H1 (cell line): ENCODE measurements at regions not wholly inside any gene's neighbourhood (a gene's known extent, or its start where the extent isn't known, plus 50 kb on each side); places are given as distances from the start of the nearest gene placed in this dataset.

Source experiments
- CTCF ChIA-PET: fragments of 300-600 bp; sonication (Branson Sonifier 250); formaldehyde crosslinking; loops from one replicate; lab custom pipeline; 2021; ENCODE audit not compliant: partially characterized antibody; lab: Charles Lee
- POLR2A ChIA-PET: fragments of 300-600 bp; sonication (Branson Sonifier 250); formaldehyde crosslinking; loops from one replicate; lab custom pipeline; 2021; ENCODE audit warnings: inconsistent platforms; ENCODE audit not compliant: partially characterized antibody; lab: Charles Lee
- DNase-seq, 2 experiments: peaks; one replicate each; pipeline versions ENCODE4 v3.0.0 to v3.0.0-alpha.2; 2010 to 2022; ENCODE audit warnings: low spot score in 2 of 2, low read depth in 1 of 2, mixed read lengths in 1 of 2
- FAIRE-seq: peaks from 2 replicates; lab custom pipeline; 2011; peaks lifted over from hg19 to GRCh38; lab: Jason Lieb, UNC
- H2AFZ ChIP-seq: 2 replicates; pipeline ENCODE4 v1.8.1; 2012; ENCODE audit warnings: low read length, inconsistent platforms
- H2AK5ac ChIP-seq: 2 replicates; pipeline ENCODE4 v1.6.1; 2013; ENCODE audit warnings: low read depth, low read length
- H2BK120ac ChIP-seq: replicated peaks from 2 replicates; pipeline ENCODE3; 2013; ENCODE audit warnings: low read depth, low read length, inconsistent platforms
- H2BK12ac ChIP-seq: 2 replicates; pipeline ENCODE4 v1.6.1; 2013; ENCODE audit warnings: low read depth, low read length
- H2BK15ac ChIP-seq: 2 replicates; pipeline ENCODE4 v1.6.1; 2013; ENCODE audit warnings: low read length
- H2BK20ac ChIP-seq: 2 replicates; pipeline ENCODE4 v1.6.1; 2013; ENCODE audit warnings: low read length
- H2BK5ac ChIP-seq: 2 replicates; pipeline ENCODE4 v1.6.1; 2013; ENCODE audit warnings: low read depth, low read length
- H3K14ac ChIP-seq: 2 replicates; pipeline ENCODE4 v1.6.1; 2013; ENCODE audit warnings: inconsistent platforms; ENCODE audit not compliant: insufficient read length
- H3K18ac ChIP-seq: 2 replicates; pipeline ENCODE4 v1.6.1; 2013; ENCODE audit warnings: low read length; ENCODE audit errors: extremely low read depth
- H3K23ac ChIP-seq: 2 replicates; pipeline ENCODE4 v1.6.1; 2013; ENCODE audit warnings: inconsistent platforms; ENCODE audit not compliant: insufficient read length
- H3K23me2 ChIP-seq: 2 replicates; pipeline ENCODE4 v1.6.1; 2013; ENCODE audit warnings: low read depth, low read length
- H3K27ac ChIP-seq: 2 replicates; pipeline ENCODE4 v1.6.1; 2011; ENCODE audit warnings: low read depth, low read length, inconsistent platforms
- H3K27me3 ChIP-seq, 4 experiments: replicated peaks in 1 of 4; 1 replicate in 1 of 4; 2 replicates in 3 of 4; pipeline versions ENCODE4 v1.6.1 to v1.8.1; 2011 to 2013; ENCODE audit warnings: low read length in 3 of 4, mild to moderate bottlenecking in 3 of 4, inconsistent platforms in 2 of 4, mixed read lengths in 2 of 4, moderate library complexity in 1 of 4; ENCODE audit not compliant: control insufficient read depth in 3 of 4, insufficient read depth in 3 of 4; ENCODE audit errors: extremely low read depth in 1 of 4
- H3K36me3 ChIP-seq, 4 experiments: 2 replicates each; pipeline versions ENCODE4 v1.6.1 to v1.8.1; 2011 to 2013; ENCODE audit warnings: mild to moderate bottlenecking in 4 of 4, low read length in 3 of 4, moderate library complexity in 2 of 4, control low read depth in 1 of 4, inconsistent platforms in 1 of 4; ENCODE audit not compliant: insufficient read depth in 4 of 4, control insufficient read depth in 2 of 4
- H3K4ac ChIP-seq: replicated peaks from 2 replicates; pipeline ENCODE3; 2013; ENCODE audit warnings: low read length, low read depth, mixed read lengths, inconsistent platforms; ENCODE audit not compliant: insufficient read length
- H3K4me1 ChIP-seq, 4 experiments: replicated peaks in 1 of 4; 1 replicate in 1 of 4; 2 replicates in 3 of 4; pipeline versions ENCODE4 v1.6.1 to v1.8.1; 2011 to 2013; ENCODE audit warnings: low read length in 3 of 4, inconsistent platforms in 2 of 4, mixed read lengths in 1 of 4; ENCODE audit not compliant: insufficient read depth in 4 of 4, control insufficient read depth in 3 of 4
- H3K4me2 ChIP-seq, 2 experiments: 2 replicates each; pipeline versions ENCODE4 v1.6.1 to v1.8.1; 2011 to 2013; ENCODE audit warnings: low read depth in 2 of 2, low read length in 2 of 2, control low read depth in 1 of 2, inconsistent platforms in 1 of 2, mild to moderate bottlenecking in 1 of 2; ENCODE audit not compliant: insufficient read depth in 1 of 2
- H3K4me3 ChIP-seq, 4 experiments: fragments of 200-600, 300-600 bp in 1 of 4; sonication (generic), shearing (Covaris generic), sonication (Bioruptor Twin) in 1 of 4; 2 replicates each; pipeline versions ENCODE4 v1.5.1 to v1.8.1; 2011 to 2016; ENCODE audit warnings: low read length in 4 of 4, low read depth in 3 of 4, control low read depth in 2 of 4, inconsistent platforms in 2 of 4, mild to moderate bottlenecking in 2 of 4, mixed read lengths in 1 of 4, moderate library complexity in 1 of 4; ENCODE audit not compliant: insufficient read depth in 2 of 4; ENCODE audit errors: extremely low read depth in 1 of 4
- H3K56ac ChIP-seq: replicated peaks from 2 replicates; pipeline ENCODE3; 2013; ENCODE audit warnings: low read depth, mild to moderate bottlenecking, mixed read lengths, low read length, inconsistent platforms; ENCODE audit not compliant: insufficient read length
- H3K79me1 ChIP-seq: 2 replicates; pipeline ENCODE4 v1.6.1; 2013; ENCODE audit warnings: low read depth, low read length, control low read depth
- H3K79me2 ChIP-seq, 2 experiments: 2 replicates each; pipeline versions ENCODE4 v1.6.1 to v1.8.1; 2012 to 2013; ENCODE audit warnings: low read length in 2 of 2, mild to moderate bottlenecking in 2 of 2, inconsistent platforms in 1 of 2; ENCODE audit not compliant: insufficient read depth in 2 of 2, control insufficient read depth in 1 of 2
- H3K9ac ChIP-seq, 4 experiments: replicated peaks in 1 of 4; 1 replicate in 1 of 4; 2 replicates in 3 of 4; pipeline versions ENCODE4 v1.6.1 to v1.8.1; 2011 to 2013; ENCODE audit warnings: low read depth in 3 of 4, low read length in 3 of 4, control low read depth in 2 of 4, mild to moderate bottlenecking in 2 of 4, moderate library complexity in 2 of 4, inconsistent platforms in 1 of 4; ENCODE audit errors: extremely low read depth in 1 of 4
- H3K9me3 ChIP-seq, 2 experiments: 2 replicates each; pipeline versions ENCODE4 v1.6.1 to v1.8.1; 2012 to 2013; ENCODE audit warnings: mild to moderate bottlenecking in 2 of 2, moderate library complexity in 2 of 2, control low read depth in 1 of 2, inconsistent platforms in 1 of 2, low read depth in 1 of 2, low read length in 1 of 2, mixed read lengths in 1 of 2; ENCODE audit not compliant: insufficient read depth in 2 of 2
- H4K20me1 ChIP-seq, 2 experiments: replicated peaks in 1 of 2; 2 replicates each; pipeline versions ENCODE3 to v1.8.1; 2011 to 2013; ENCODE audit warnings: inconsistent platforms in 2 of 2, low read length in 2 of 2, mild to moderate bottlenecking in 1 of 2; ENCODE audit not compliant: insufficient read depth in 2 of 2, control insufficient read depth in 1 of 2
- H4K5ac ChIP-seq: 2 replicates; pipeline ENCODE4 v1.6.1; 2013; ENCODE audit warnings: low read length, low read depth, mixed read lengths, inconsistent platforms; ENCODE audit not compliant: insufficient read length
- H4K8ac ChIP-seq: 2 replicates; pipeline ENCODE4 v1.8.0; 2013; ENCODE audit warnings: mild to moderate bottlenecking, moderate library complexity, low read length, inconsistent platforms; ENCODE audit not compliant: insufficient read depth; ENCODE audit errors: extremely low read depth
- H4K91ac ChIP-seq: replicated peaks from 2 replicates; pipeline ENCODE3; 2013; ENCODE audit warnings: low read length, mixed read lengths, inconsistent platforms; ENCODE audit not compliant: insufficient read length
- BCL11A ChIP-seq, 2 experiments: IDR thresholded peaks; one replicate each; pipeline ENCODE4 v1.6.1; 2011; ENCODE audit warnings: low read depth in 2 of 2, low read length in 2 of 2, mild to moderate bottlenecking in 2 of 2
- CEBPB ChIP-seq: IDR thresholded peaks from 2 replicates; pipeline ENCODE4 v1.6.1; 2012; ENCODE audit warnings: low read depth, low read length
- CHD2 ChIP-seq: IDR thresholded peaks from 2 replicates; pipeline ENCODE4 v1.6.1; 2012; ENCODE audit warnings: low read length, improper control_type of control experiment
- EZH2 ChIP-seq: fragments of 200-600 bp; sonication (generic); IDR thresholded peaks from 2 replicates; pipeline ENCODE4 v1.7.1; 2012; ENCODE audit warnings: low read depth, mild to moderate bottlenecking, moderate library complexity, low read length, inconsistent platforms; ENCODE audit not compliant: severe bottlenecking
- GTF2F1 ChIP-seq: IDR thresholded peaks from 2 replicates; pipeline ENCODE4 v1.6.1; 2012; ENCODE audit warnings: low read depth, low read length, improper control_type of control experiment, borderline replicate concordance
- MAFK ChIP-seq: IDR thresholded peaks from 2 replicates; pipeline ENCODE4 v1.6.1; 2012; ENCODE audit warnings: low read depth, mild to moderate bottlenecking, improper control_type of control experiment, low read length
- PHF8 ChIP-seq: fragments of 200-600 bp; sonication (generic); conservative IDR thresholded peaks from 2 replicates; pipeline ENCODE4 v1.7.1; 2012; ENCODE audit warnings: low read depth, mild to moderate bottlenecking, inconsistent platforms, low read length, moderate library complexity
- POLR2A ChIP-seq, 2 experiments: IDR thresholded peaks; 1 replicate in 1 of 2; 2 replicates in 1 of 2; pipeline ENCODE4 v1.6.1; 2011; ENCODE audit warnings: low read depth in 2 of 2, low read length in 2 of 2, mild to moderate bottlenecking in 2 of 2; ENCODE audit errors: control extremely low read depth in 1 of 2
- RAD21 ChIP-seq, 2 experiments: IDR thresholded peaks in 1 of 2; conservative IDR thresholded peaks in 1 of 2; 2 replicates each; pipeline ENCODE4 v1.6.1; 2011; ENCODE audit warnings: low read depth in 2 of 2, low read length in 2 of 2, improper control_type of control experiment in 1 of 2, inconsistent platforms in 1 of 2, mild to moderate bottlenecking in 1 of 2, moderate library complexity in 1 of 2
- SIN3A ChIP-seq, 2 experiments: IDR thresholded peaks in 1 of 2; conservative IDR thresholded peaks in 1 of 2; 2 replicates each; pipeline ENCODE4 v1.6.1; 2011 to 2012; ENCODE audit warnings: low read length in 2 of 2, improper control_type of control experiment in 1 of 2, low read depth in 1 of 2, mild to moderate bottlenecking in 1 of 2
- SIRT6 ChIP-seq: IDR thresholded peaks from one replicate; pipeline ENCODE4 v1.7.1; 2012; ENCODE audit warnings: low read length, inconsistent platforms
- SP1 ChIP-seq: IDR thresholded peaks from 2 replicates; pipeline ENCODE4 v1.6.1; 2011; ENCODE audit warnings: low read depth, low read length
- SP2 ChIP-seq: IDR thresholded peaks from 2 replicates; pipeline ENCODE4 v1.6.1; 2012; ENCODE audit warnings: mild to moderate bottlenecking, low read length, inconsistent platforms
- TEAD4 ChIP-seq: IDR thresholded peaks from 2 replicates; pipeline ENCODE4 v1.6.1; 2012; ENCODE audit warnings: low read depth, low read length, inconsistent platforms, mixed read lengths
- WGBS, 2 experiments: shearing (Covaris generic) in 1 of 2; methylation state at CpG; one replicate each; pipeline versions ENCODE4 v1.1.6 to v1.1.7; 2013 to 2015; ENCODE audit warnings: low lambda C conversion rate in 2 of 2, mixed read lengths in 2 of 2, inconsistent platforms in 1 of 2, low coverage in 1 of 2, missing lambda C conversion rate in 1 of 2; ENCODE audit not compliant: insufficient replicate concordance in 2 of 2, insufficient coverage in 1 of 2, insufficient read length in 1 of 2; ENCODE audit errors: extremely low coverage in 1 of 2, missing lambda C conversion rate in 1 of 2; 5-methylcytosine and 5-hydroxymethylcytosine counted together
- TF ChIP-seq, protein P1 (sequence below): IDR thresholded peaks from 2 replicates; pipeline ENCODE4 v1.6.1; 2012; ENCODE audit warnings: inconsistent platforms

DNA sequence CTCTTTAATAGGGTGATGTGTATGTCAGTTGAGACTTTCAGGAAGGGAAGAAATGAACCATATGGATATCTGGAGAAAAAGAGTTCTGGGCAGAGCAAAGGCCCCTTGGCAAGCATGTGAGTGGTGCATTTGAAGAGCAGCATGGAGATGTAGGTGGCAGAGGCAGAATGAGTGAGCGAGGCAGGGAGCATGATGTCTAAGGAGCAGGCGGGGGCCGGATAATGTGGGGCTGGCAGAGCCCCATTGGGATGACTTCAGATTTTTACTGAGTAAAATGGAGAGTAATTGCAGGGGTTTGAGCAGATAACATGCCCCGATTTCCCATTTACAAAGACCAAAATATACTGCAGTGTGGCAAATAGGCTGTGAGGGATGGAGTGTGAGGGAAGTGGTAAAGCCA, 52.9 kb upstream of the PLCL2 start:
- FAIRE-seq, result no peak
- H4K91ac ChIP-seq, result peak overlapping the region; percentile 6
- H2AK5ac ChIP-seq, result no peak overlapping the region
- H3K36me3 ChIP-seq, result no peaks in the 10 kb centered on the region
- no peak overlapping the region for H3K4me3 ChIP-seq
- DNase-seq, result no peak
- no peak overlapping the region; the same call in 1 of the 2 replicates for H2BK20ac ChIP-seq
- ChIA-PET POLR2A (no interaction called here), CTCF (interaction anchor here (0.5 kb wide), 1 partner anchor 40 kb away, joined by 3 read pairs; no protein-coding TSS in a partner anchor)
- H3K9me3 ChIP-seq, result no peaks in the 10 kb centered on the region
- H3K4me2 ChIP-seq, result no peak overlapping the region
- H4K5ac ChIP-seq, result no peak overlapping the region
- peaks cover 0 to 2% (median 2%) of the 10 kb centered on the region in 4 experiments; a peak in 2 of 7 replicates for H3K4me1 ChIP-seq
- H3K27me3 ChIP-seq, result no peaks in the 10 kb centered on the region
- H2BK5ac ChIP-seq, result no peak overlapping the region
- H3K79me2 ChIP-seq, result no peaks in the 10 kb centered on the region
- no peaks in the 10 kb centered on the region for H3K79me1 ChIP-seq
- H3K18ac ChIP-seq, result no peak overlapping the region
- no peaks in the 10 kb centered on the region for H4K20me1 ChIP-seq
- H3K56ac ChIP-seq, result no peak overlapping the region
- no peak overlapping the region for H3K14ac ChIP-seq
- H2BK120ac ChIP-seq, result no peak overlapping the region
- no peak overlapping the region for H3K9ac ChIP-seq
- H3K27ac ChIP-seq, result no peak overlapping the region
- no peak overlapping the region for H2BK12ac ChIP-seq
- H2AFZ ChIP-seq, result no peak overlapping the region
- H3K4ac ChIP-seq, result no peak overlapping the region
- no peak overlapping the region for H4K8ac ChIP-seq
- H3K23ac ChIP-seq, result no peak overlapping the region
- no peaks in the 10 kb centered on the region for H3K23me2 ChIP-seq
- WGBS, 2 experiments, result 83% methylated on average over 4 of the region's 4 CpGs; no CpG with 5 or more reads in 1 of the 2 experiments
- H2BK15ac ChIP-seq, result no peak overlapping the region
- TF ChIP-seq RAD21 (IDR thresholded peaks at IDR 0.05 in 1 of 2, conservative IDR thresholded peaks at IDR 0.05 in 1 of 2; ENCODE audit: low read depth in 2 of 2, low read length in 2 of 2), result no peak
- TF ChIP-seq SP1, result no peak
- TF ChIP-seq PHF8, result no peak
- no peak for TF ChIP-seq EZH2
- TF ChIP-seq TEAD4, result no peak
- TF ChIP-seq SP2, result no peak
- no peak for TF ChIP-seq CEBPB
- no peak for TF ChIP-seq POLR2A (IDR thresholded peaks at IDR 0.05; ENCODE audit: control extremely low read depth in 1 of 2, low read depth in 2 of 2, low read length in 2 of 2)
- TF ChIP-seq MAFK, result no peak
- TF ChIP-seq SIRT6, result no peak
- TF ChIP-seq SIN3A (conservative IDR thresholded peaks at IDR 0.05 in 1 of 2, IDR thresholded peaks at IDR 0.05 in 1 of 2; ENCODE audit: low read depth in 1 of 2, low read length in 2 of 2), result no peak
- TF ChIP-seq GTF2F1, result no peak
- TF ChIP-seq, protein P1, sequence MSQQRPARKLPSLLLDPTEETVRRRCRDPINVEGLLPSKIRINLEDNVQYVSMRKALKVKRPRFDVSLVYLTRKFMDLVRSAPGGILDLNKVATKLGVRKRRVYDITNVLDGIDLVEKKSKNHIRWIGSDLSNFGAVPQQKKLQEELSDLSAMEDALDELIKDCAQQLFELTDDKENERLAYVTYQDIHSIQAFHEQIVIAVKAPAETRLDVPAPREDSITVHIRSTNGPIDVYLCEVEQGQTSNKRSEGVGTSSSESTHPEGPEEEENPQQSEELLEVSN, result no peak
- TF ChIP-seq BCL11A (IDR thresholded peaks at IDR 0.05; ENCODE audit: low read depth in 2 of 2, low read length in 2 of 2), result no peak
- TF ChIP-seq CHD2, result no peak
